ENCODE measurements at regions not wholly inside any gene's neighbourhood (a gene's known extent, or its start where the extent isn't known, plus 50 kb on each side); places are given as distances from the start of the nearest gene placed in this dataset.

- no peaks in the 10 kb centered on the region for H3K27me3 ChIP-seq (ENCODE audit: control insufficient read depth, insufficient read depth, low read length)
- ATAC-seq (no peak), DNase-seq (ENCODE audit: low read depth, low spot score) (no peak)
- ChIA-PET CTCF (no interaction called here), POLR2A (no interaction called here)
- no TSS peak for BruUV-seq (replicated peaks)
- no peak overlapping the region for H3K4me3 ChIP-seq (ENCODE audit: low read depth in 2 of 2, low read length in 2 of 2)
- in situ Hi-C loops (cut with HindIII; ENCODE audit: low pct_unique_long_range_greater_than_20kb, low sequenced_read_pairs) = no loop called here
- intact Hi-C loops (cut with micrococcal nuclease; ENCODE audit: unreplicated experiment) = no loop called here
- TF ChIP-seq CTCF (IDR thresholded peaks at IDR 0.05) = no peak
- TF ChIP-seq TCF7L2 (IDR thresholded peaks at IDR 0.05; ENCODE audit: low read depth, low read length) = no peak
- no peak for TF ChIP-seq REST (IDR thresholded peaks at IDR 0.05; ENCODE audit: insufficient read depth in 1 of 2, low read depth in 2 of 2, low read length in 1 of 2)
- no peak for TF ChIP-seq POLR2AphosphoS5 (IDR thresholded peaks at IDR 0.05; ENCODE audit: low read depth, low read length)
- no peak for TF ChIP-seq SIN3A (IDR thresholded peaks at IDR 0.05; ENCODE audit: borderline replicate concordance, insufficient read depth, low read depth, low read length)
- no peaks in the 10 kb centered on the region for H3K4me1 ChIP-seq (ENCODE audit: control insufficient read depth, insufficient read depth, low read length)
- H3K9me3 ChIP-seq (ENCODE audit: control insufficient read depth, insufficient read depth, low read depth, low read length) = no peaks in the 10 kb centered on the region
- H3K27ac ChIP-seq (ENCODE audit: low read length) = no peak overlapping the region
- H3K36me3 ChIP-seq (ENCODE audit: control insufficient read depth, insufficient read depth, low read length) = no peaks in the 10 kb centered on the region
Observed at GRCh38 chr2:15816226-15816625, 124.1 kb upstream of the MYCN start.

GRCh38 chr2:15816674-15817406, 123.5 kb upstream of the MYCN start:
- Histone ChIP-seq H3K27ac (ENCODE audit: low read length) (no peak overlapping the region), H3K4me3 (ENCODE audit: low read depth in 2 of 2, low read length in 2 of 2) (no peak overlapping the region), H3K36me3 (ENCODE audit: control insufficient read depth, insufficient read depth, low read length) (no peaks in the 10 kb centered on the region), H3K27me3 (ENCODE audit: control insufficient read depth, insufficient read depth, low read length) (no peaks in the 10 kb centered on the region), H3K9me3 (ENCODE audit: control insufficient read depth, insufficient read depth, low read depth, low read length) (no peaks in the 10 kb centered on the region), H3K4me1 (ENCODE audit: control insufficient read depth, insufficient read depth, low read length) (no peaks in the 10 kb centered on the region)
- DNase-seq (ENCODE audit: low read depth, low spot score) = no peak
- TF ChIP-seq POLR2AphosphoS5 (IDR thresholded peaks at IDR 0.05; ENCODE audit: low read depth, low read length) (no peak), REST (IDR thresholded peaks at IDR 0.05; ENCODE audit: insufficient read depth in 1 of 2, low read depth in 2 of 2, low read length in 1 of 2) (no peak), TCF7L2 (IDR thresholded peaks at IDR 0.05; ENCODE audit: low read depth, low read length) (no peak), SIN3A (IDR thresholded peaks at IDR 0.05; ENCODE audit: borderline replicate concordance, insufficient read depth, low read depth, low read length) (no peak), CTCF (IDR thresholded peaks at IDR 0.05) (no peak)
- ChIA-PET CTCF (no interaction called here), POLR2A (no interaction called here)
- in situ Hi-C loops (cut with HindIII; ENCODE audit: low pct_unique_long_range_greater_than_20kb, low sequenced_read_pairs) = no loop called here
- ATAC-seq = no peak
- no TSS peak for BruUV-seq (replicated peaks)
- intact Hi-C loops (cut with micrococcal nuclease; ENCODE audit: unreplicated experiment) = no loop called here
